ENCODE measurements at regions not wholly inside any gene's neighbourhood (a gene's known extent, or its start where the extent isn't known, plus 50 kb on each side); places are given as distances from the start of the nearest gene placed in this dataset.

DNA sequence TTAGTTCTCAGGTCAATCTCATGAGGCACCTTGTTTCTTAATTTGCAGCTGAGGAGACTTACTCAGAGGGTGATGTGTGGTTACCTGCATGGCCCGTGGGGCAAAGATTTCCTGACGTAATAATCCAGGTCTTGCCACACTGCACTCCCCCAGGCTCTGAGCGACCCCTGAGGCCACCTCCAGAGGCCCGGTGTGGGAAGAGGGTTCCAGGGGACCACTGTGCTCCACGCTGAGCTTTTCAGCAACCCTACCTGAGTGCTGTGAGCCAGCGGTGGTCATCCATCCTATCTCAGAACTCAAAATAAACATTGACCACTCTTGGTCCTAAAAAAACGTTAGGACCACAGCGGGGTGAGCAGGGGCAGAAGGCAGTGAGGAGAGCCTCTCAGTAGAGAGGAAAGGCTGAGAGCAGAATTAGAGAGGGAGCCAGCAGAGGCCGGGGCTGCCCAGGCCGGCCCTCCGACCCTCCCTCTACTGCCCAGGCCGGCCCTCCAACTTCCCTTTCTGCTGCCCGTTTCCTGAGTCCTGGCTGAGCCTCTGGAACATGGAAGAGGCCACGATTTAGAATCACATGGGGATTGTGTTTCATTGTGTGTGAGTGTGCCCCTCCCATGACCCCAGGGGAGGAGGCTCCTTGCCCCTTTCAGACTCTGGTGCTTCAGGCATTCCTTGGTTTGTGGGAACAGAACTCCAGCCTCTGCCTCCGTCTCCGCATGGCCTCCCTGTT lies 188.2 kb upstream of the DIO3 start:
- no peak for DNase-seq (ENCODE audit: unreplicated experiment)
- H3K9me3 Mint-ChIP-seq (ENCODE audit: unreplicated experiment) = no peaks in the 10 kb centered on the region
- ChIA-PET POLR2A (no interaction called here), CTCF (no interaction called here)
- H3K4me3 Mint-ChIP-seq (ENCODE audit: unreplicated experiment) = no peak overlapping the region
- no peaks in the 10 kb centered on the region for H3K36me3 Mint-ChIP-seq (ENCODE audit: insufficient read depth, unreplicated experiment)
- no peak overlapping the region for H3K27ac Mint-ChIP-seq (ENCODE audit: low read depth, unreplicated experiment)
- no peaks in the 10 kb centered on the region for H3K4me1 Mint-ChIP-seq (ENCODE audit: insufficient read depth, unreplicated experiment)
- peaks cover 44% of the 10 kb centered on the region for H3K27me3 Mint-ChIP-seq (ENCODE audit: insufficient read depth, unreplicated experiment)
- no TSS peak for BruUV-seq (replicated peaks)
- TF ChIP-seq, protein P1, sequence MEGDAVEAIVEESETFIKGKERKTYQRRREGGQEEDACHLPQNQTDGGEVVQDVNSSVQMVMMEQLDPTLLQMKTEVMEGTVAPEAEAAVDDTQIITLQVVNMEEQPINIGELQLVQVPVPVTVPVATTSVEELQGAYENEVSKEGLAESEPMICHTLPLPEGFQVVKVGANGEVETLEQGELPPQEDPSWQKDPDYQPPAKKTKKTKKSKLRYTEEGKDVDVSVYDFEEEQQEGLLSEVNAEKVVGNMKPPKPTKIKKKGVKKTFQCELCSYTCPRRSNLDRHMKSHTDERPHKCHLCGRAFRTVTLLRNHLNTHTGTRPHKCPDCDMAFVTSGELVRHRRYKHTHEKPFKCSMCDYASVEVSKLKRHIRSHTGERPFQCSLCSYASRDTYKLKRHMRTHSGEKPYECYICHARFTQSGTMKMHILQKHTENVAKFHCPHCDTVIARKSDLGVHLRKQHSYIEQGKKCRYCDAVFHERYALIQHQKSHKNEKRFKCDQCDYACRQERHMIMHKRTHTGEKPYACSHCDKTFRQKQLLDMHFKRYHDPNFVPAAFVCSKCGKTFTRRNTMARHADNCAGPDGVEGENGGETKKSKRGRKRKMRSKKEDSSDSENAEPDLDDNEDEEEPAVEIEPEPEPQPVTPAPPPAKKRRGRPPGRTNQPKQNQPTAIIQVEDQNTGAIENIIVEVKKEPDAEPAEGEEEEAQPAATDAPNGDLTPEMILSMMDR (IDR thresholded peaks at IDR 0.05; ENCODE audit: unreplicated experiment) = no peak
- intact Hi-C loops (cut with micrococcal nuclease) = no loop called here

DNA sequence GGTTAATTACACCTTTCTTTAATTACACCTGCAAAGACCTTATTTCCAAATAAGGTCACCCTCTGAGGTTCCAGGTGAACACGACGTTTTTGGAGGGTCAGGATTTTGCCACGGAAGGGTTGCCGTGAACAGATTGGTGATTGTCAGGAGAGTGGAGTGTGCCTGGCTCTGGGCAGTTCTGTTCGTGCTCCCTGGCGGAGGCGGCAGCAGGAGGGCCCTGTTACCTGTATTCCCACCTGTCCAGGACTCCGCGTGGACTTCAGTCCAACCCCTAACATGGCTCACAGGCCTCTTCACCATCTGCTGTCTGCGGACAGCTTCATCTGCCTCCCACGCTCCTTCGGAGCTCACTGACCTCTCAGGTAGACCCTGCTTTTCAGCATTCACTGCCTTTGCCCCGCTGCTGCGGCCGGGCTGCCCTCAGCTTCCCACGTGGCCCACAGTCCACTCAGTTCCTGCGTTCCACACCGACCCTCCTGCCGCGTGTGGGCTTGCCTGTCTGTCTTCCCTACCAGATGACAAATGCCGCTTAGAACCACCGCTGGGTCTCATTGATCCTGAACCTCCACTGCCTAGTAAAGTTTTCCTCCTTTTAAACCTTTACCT lies 187.5 kb upstream of the DIO3 start:
- H3K9me3 Mint-ChIP-seq (ENCODE audit: unreplicated experiment) = no peaks in the 10 kb centered on the region
- DNase-seq (ENCODE audit: unreplicated experiment) = no peak
- H3K27me3 Mint-ChIP-seq (ENCODE audit: insufficient read depth, unreplicated experiment) = peaks cover 44% of the 10 kb centered on the region
- no peaks in the 10 kb centered on the region for H3K36me3 Mint-ChIP-seq (ENCODE audit: insufficient read depth, unreplicated experiment)
- no peaks in the 10 kb centered on the region for H3K4me1 Mint-ChIP-seq (ENCODE audit: insufficient read depth, unreplicated experiment)
- CTCF ChIA-PET = no interaction called here
- intact Hi-C loops (cut with micrococcal nuclease) = no loop called here
- no TSS peak for BruUV-seq (replicated peaks)
- no peak overlapping the region for H3K4me3 Mint-ChIP-seq (ENCODE audit: unreplicated experiment)
- TF ChIP-seq, protein P1 (IDR thresholded peaks at IDR 0.05; ENCODE audit: unreplicated experiment) = no peak
- no peak overlapping the region for H3K27ac Mint-ChIP-seq (ENCODE audit: low read depth, unreplicated experiment)
- POLR2A ChIA-PET = no interaction called here

DNA sequence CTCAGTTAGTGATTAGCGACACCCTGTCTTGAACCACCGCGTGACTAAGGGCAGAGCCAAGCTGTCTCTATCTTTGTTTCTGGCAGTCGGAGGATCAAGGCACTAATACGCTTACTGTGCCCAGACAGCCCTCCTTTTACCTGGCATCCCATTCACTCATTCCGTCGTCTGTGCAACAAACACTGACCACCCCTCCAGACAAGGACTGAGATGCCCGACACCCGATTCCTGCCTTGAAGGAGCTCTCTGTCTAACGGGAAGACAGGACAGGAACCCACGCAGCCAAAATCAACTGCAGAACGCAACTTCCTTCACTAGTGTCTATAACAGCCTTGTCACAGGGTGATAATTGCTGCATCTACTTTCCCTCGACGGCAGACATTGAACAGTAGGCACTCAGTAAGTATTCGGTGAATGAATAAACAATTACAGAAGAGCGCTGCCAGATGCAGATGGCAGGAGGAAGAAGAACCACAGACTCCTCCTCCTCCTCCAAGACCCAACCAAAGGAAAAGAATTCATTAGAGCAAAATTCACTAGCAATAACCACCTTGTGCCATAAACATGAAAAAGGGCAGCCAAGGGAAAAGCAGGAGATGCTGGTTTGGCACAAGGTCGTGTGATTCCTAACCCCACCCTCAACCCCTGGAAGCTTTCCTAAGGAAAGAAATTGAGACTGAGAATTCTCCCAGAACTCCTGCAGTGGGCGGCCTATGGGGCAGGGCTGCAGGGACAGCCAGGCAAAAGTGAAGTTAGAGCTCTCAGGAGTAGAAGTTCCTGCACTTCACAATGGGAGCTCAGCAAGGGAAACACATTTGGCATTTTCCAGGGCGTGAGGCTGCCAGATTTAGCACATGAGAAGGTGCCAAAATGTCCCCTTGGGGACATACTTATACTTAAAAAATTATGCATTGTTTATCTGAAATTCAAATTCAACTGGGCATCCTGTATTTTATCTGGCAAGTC lies 186.6 kb upstream of the DIO3 start:
- ChIA-PET POLR2A (no interaction called here), CTCF (no interaction called here)
- intact Hi-C loops (cut with micrococcal nuclease) = no loop called here
- Mint-ChIP-seq H3K4me3 (ENCODE audit: unreplicated experiment) (no peak overlapping the region), H3K27ac (ENCODE audit: low read depth, unreplicated experiment) (no peak overlapping the region), H3K9me3 (ENCODE audit: unreplicated experiment) (no peaks in the 10 kb centered on the region), H3K36me3 (ENCODE audit: insufficient read depth, unreplicated experiment) (no peaks in the 10 kb centered on the region), H3K4me1 (ENCODE audit: insufficient read depth, unreplicated experiment) (no peaks in the 10 kb centered on the region), H3K27me3 (ENCODE audit: insufficient read depth, unreplicated experiment) (peaks cover 44% of the 10 kb centered on the region)
- no peak for DNase-seq (ENCODE audit: unreplicated experiment)
- TF ChIP-seq, protein P1 (IDR thresholded peaks at IDR 0.05; ENCODE audit: unreplicated experiment) = no peak
- no TSS peak for BruUV-seq (replicated peaks)

DNA sequence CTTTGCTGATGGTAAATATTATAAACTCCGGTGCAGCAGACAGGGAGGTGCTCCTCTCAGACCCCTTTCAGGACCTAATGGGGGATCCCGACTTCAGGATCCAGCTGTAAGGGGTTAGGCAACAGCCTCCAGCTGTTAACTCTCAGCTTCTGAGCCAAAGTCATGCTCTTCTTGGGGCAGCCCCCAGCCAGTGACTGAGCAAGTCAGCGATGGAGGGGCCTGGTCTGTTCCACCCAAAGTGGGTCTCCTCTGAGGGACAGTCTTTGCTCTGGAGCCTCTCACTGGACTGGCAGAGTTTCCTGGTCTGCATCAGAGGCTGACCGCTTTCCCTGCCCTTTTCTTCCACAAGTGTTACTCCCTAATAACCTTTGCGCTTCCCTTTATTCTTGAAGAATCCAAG lies 184.2 kb upstream of the DIO3 start:
- H3K27ac Mint-ChIP-seq (ENCODE audit: low read depth, unreplicated experiment) = no peak overlapping the region
- DNase-seq (ENCODE audit: unreplicated experiment) = no peak
- intact Hi-C loops (cut with micrococcal nuclease) = no loop called here
- H3K27me3 Mint-ChIP-seq (ENCODE audit: insufficient read depth, unreplicated experiment) = peaks cover 44% of the 10 kb centered on the region
- TF ChIP-seq, protein P1 (IDR thresholded peaks at IDR 0.05; ENCODE audit: unreplicated experiment) = no peak
- no peaks in the 10 kb centered on the region for H3K9me3 Mint-ChIP-seq (ENCODE audit: unreplicated experiment)
- BruUV-seq (replicated peaks) = no TSS peak
- H3K36me3 Mint-ChIP-seq (ENCODE audit: insufficient read depth, unreplicated experiment) = no peaks in the 10 kb centered on the region
- CTCF ChIA-PET = no interaction called here
- POLR2A ChIA-PET = no interaction called here
- H3K4me1 Mint-ChIP-seq (ENCODE audit: insufficient read depth, unreplicated experiment) = no peaks in the 10 kb centered on the region
- H3K4me3 Mint-ChIP-seq (ENCODE audit: unreplicated experiment) = no peak overlapping the region
